Fibroblast of the aortic adventitia (primary cell): ENCODE measurements at regions not wholly inside any gene's neighbourhood (a gene's known extent, or its start where the extent isn't known, plus 50 kb on each side); places are given as distances from the start of the nearest gene placed in this dataset.

Experiments used
- DNase-seq: peaks from one replicate; pipeline ENCODE4 v3.0.0-alpha.2; 2010; ENCODE audit warnings: low read depth
- H3K4me3 ChIP-seq: 2 replicates; pipeline ENCODE4 v1.5.1; 2011; ENCODE audit warnings: low read depth, mild to moderate bottlenecking, control low read depth, low read length, moderate library complexity
- CTCF ChIP-seq: IDR thresholded peaks from 2 replicates; pipeline ENCODE4 v1.5.1; 2011; ENCODE audit warnings: mild to moderate bottlenecking, low read length, control low read depth, inconsistent platforms; ENCODE audit not compliant: insufficient read depth

- DNase-seq = no peak
- no peak overlapping the region for H3K4me3 ChIP-seq
- no peak for TF ChIP-seq CTCF
These were observed 323.8 kb downstream of the GLRX3 start for GRCh38 chr10:130459851-130460490.

- H3K4me3 ChIP-seq = no peak overlapping the region
- no peak for DNase-seq
- no peak for TF ChIP-seq CTCF
These were observed 325.4 kb downstream of the GLRX3 start for GRCh38 chr10:130461631-130462030.

- H3K4me3 ChIP-seq = no peak overlapping the region
- TF ChIP-seq CTCF = no peak
- no peak for DNase-seq
These were observed 327.1 kb downstream of the GLRX3 start for GRCh38 chr10:130463104-130463875.

- DNase-seq = no peak
- no peak for TF ChIP-seq CTCF
- H3K4me3 ChIP-seq = no peak overlapping the region
These were observed 327.7 kb downstream of the GLRX3 start for GRCh38 chr10:130463876-130464364.

GRCh38 chr10:130464426-130464825 lies 328.2 kb downstream of the GLRX3 start:
- no peak for TF ChIP-seq CTCF
- no peak for DNase-seq

GRCh38 chr10:130466271-130466997 lies 330.2 kb downstream of the GLRX3 start:
- DNase-seq = no peak

More at GRCh38 chr10:130464426-130464825, 328.2 kb downstream of the GLRX3 start:
- H3K4me3 ChIP-seq = no peak overlapping the region

More at GRCh38 chr10:130466271-130466997, 330.2 kb downstream of the GLRX3 start:
- no peak for TF ChIP-seq CTCF
- no peak overlapping the region for H3K4me3 ChIP-seq
